A549 (cell line): ENCODE measurements at regions not wholly inside any gene's neighbourhood (a gene's known extent, or its start where the extent isn't known, plus 50 kb on each side); places are given as distances from the start of the nearest gene placed in this dataset.

Experiments used
- ATAC-seq, 2 experiments: fragments of 200-7000 bp in 1 of 2; fragments of >200 bp in 1 of 2; cut with Nextera tagmentation in 1 of 2; cut with Tn5 transposase in 1 of 2; 3 replicates each; pipeline versions ENCODE4 v1.8.0 to v1.9.1; 2018 to 2020; ENCODE audit warnings: mild to moderate bottlenecking in 1 of 2, moderate library complexity in 1 of 2
- CTCF ChIA-PET: fragments of 300-600 bp; sonication (Branson Sonifier 250); formaldehyde crosslinking; extraction: SDS; loops from one replicate; lab custom pipeline; 2021; ENCODE audit warnings: antibody characterized with exemption, inconsistent platforms; lab: Yijun Ruan, JAX
- POLR2A ChIA-PET: fragments of 350-600 bp; formaldehyde crosslinking; extraction: SDS; loops from one replicate; lab custom pipeline; 2021; ENCODE audit warnings: antibody characterized with exemption, inconsistent platforms; lab: Yijun Ruan, JAX
- DNase-seq, 2 experiments: peaks; one replicate each; pipeline versions ENCODE4 v3.0.0 to v3.0.0-alpha.2; 2011 to 2016; ENCODE audit warnings: low read depth in 1 of 2, low spot score in 1 of 2
- FAIRE-seq: peaks from 2 replicates; lab custom pipeline; 2011; peaks lifted over from hg19 to GRCh38; lab: Jason Lieb, UNC
- H3K27ac ChIP-seq, 2 experiments: fragments of >200 bp; sonication (Bioruptor Twin); formaldehyde crosslinking; 3 replicates each; pipeline ENCODE4 v1.5.1; 2016 to 2017
- H3K4me1 ChIP-seq: fragments of >200 bp; sonication (Bioruptor Twin); formaldehyde crosslinking; 3 replicates; pipeline ENCODE4 v1.6.1; 2016
- H3K4me2 ChIP-seq: fragments of >200 bp; sonication (Bioruptor Twin); formaldehyde crosslinking; 3 replicates; pipeline ENCODE4 v1.6.1; 2016
- H3K4me3 ChIP-seq: fragments of >200 bp; sonication (Bioruptor Twin); formaldehyde crosslinking; 3 replicates; pipeline ENCODE4 v1.5.1; 2016
- H3K9me3 ChIP-seq: fragments of >200 bp; sonication (Bioruptor Twin); formaldehyde crosslinking; 3 replicates; pipeline ENCODE4 v1.6.1; 2016
- CBX2 ChIP-seq: fragments of 200-600 bp; sonication (generic); IDR thresholded peaks from 2 replicates; pipeline ENCODE4 v1.6.1; 2016; ENCODE audit warnings: low read depth, mild to moderate bottlenecking, borderline replicate concordance
- FOSL2 ChIP-seq, 2 experiments: fragments of 450-650 bp in 1 of 2; fragments of >200 bp in 1 of 2; sonication (Bioruptor Twin) in 1 of 2; formaldehyde crosslinking; IDR thresholded peaks; 2 replicates each; pipeline versions ENCODE4 v1.5.0 to v1.6.1; 2016 to 2020; ENCODE audit warnings: mild to moderate bottlenecking in 1 of 2, moderate library complexity in 1 of 2
- GATA3 ChIP-seq: IDR thresholded peaks from 2 replicates; pipeline ENCODE4 v1.6.1; 2012; ENCODE audit warnings: borderline replicate concordance
- JUNB ChIP-seq: fragments of >200 bp; sonication (Bioruptor Twin); formaldehyde crosslinking; IDR thresholded peaks from 2 replicates; pipeline ENCODE4 v1.6.1; 2016
- KDM5A ChIP-seq: fragments of 200-600 bp; sonication (generic); IDR thresholded peaks from 2 replicates; pipeline ENCODE4 v1.6.1; 2016; ENCODE audit warnings: antibody characterized with exemption, mild to moderate bottlenecking
- MAZ ChIP-seq: fragments of 150-350 bp; IDR thresholded peaks from 2 replicates; pipeline ENCODE4 v1.6.1; 2014; ENCODE audit warnings: antibody characterized with exemption, low read depth, low read length, borderline replicate concordance
- RFX5 ChIP-seq: fragments of 450-650 bp; IDR thresholded peaks from 2 replicates; pipeline ENCODE4 v1.7.1; 2014; ENCODE audit warnings: antibody characterized with exemption, mild to moderate bottlenecking, moderate library complexity
- TP53 ChIP-seq: fragments of 250-450 bp; sonication (Bioruptor Pico); IDR thresholded peaks from 2 replicates; pipeline ENCODE4 v1.5.0; 2021; ENCODE audit warnings: mild to moderate bottlenecking, moderate library complexity
- ZC3H11A ChIP-seq: fragments of 450-650 bp; IDR thresholded peaks from 2 replicates; pipeline ENCODE4 v1.6.1; 2014; ENCODE audit warnings: antibody characterized with exemption, mild to moderate bottlenecking
- ZSCAN20 ChIP-seq: fragments of 250-450 bp; sonication (Bioruptor Pico); IDR thresholded peaks from 2 replicates; pipeline ENCODE4 v1.8.0; 2022; ENCODE audit warnings: mild to moderate bottlenecking, moderate library complexity
- WGBS: methylation state at CpG from one replicate; pipeline ENCODE4 v1.1.6; 2017; ENCODE audit errors: missing lambda C conversion rate; 5-methylcytosine and 5-hydroxymethylcytosine counted together
- TF ChIP-seq, protein P1 (sequence below): fragments of 250-450 bp; sonication (Bioruptor Pico); IDR thresholded peaks from 2 replicates; pipeline ENCODE4 v1.5.0; 2021; ENCODE audit warnings: mild to moderate bottlenecking, moderate library complexity, borderline replicate concordance
- TF ChIP-seq, protein P2 (sequence below): IDR thresholded peaks from 2 replicates; pipeline ENCODE4 v1.6.1; 2012
- TF ChIP-seq, protein P3 (sequence below): fragments of 200-600 bp; sonication (generic); IDR thresholded peaks from 2 replicates; pipeline ENCODE4 v1.6.1; 2016; ENCODE audit warnings: antibody characterized with exemption, mild to moderate bottlenecking, moderate library complexity

DNA sequence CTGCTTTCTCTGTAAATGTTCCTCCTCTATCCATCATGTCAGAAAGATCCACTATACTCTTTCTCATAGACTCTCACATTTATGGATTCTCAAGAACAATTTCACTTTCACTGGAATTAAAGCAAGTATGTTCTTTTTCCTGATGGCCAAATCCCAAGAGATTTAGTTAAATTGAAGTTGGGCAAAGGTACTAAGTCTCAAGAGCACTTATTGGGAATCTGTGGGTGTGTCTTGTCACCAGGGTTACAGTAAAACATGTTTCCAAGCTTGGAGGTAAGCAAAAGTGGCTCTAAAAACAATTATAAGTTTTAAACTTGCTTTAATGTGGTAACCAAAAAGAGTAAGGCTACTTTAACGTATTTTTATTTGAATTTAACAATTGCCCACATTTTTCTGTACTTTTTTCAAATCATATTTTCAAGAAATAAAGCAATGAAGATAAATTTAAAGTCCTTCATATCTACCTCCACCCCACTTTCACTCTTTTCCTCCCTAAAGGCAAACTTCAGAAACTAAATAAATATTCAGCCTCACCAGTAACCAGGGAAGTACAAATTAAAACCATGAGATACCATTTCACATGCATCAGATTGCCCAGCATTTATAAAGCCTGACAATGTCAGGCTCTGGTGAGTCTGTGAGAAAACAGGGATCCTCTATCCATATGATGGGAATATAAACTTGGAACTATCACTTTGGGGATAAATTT, 387.4 kb downstream of the CETN3 start (continued):
- TF ChIP-seq, protein P1, sequence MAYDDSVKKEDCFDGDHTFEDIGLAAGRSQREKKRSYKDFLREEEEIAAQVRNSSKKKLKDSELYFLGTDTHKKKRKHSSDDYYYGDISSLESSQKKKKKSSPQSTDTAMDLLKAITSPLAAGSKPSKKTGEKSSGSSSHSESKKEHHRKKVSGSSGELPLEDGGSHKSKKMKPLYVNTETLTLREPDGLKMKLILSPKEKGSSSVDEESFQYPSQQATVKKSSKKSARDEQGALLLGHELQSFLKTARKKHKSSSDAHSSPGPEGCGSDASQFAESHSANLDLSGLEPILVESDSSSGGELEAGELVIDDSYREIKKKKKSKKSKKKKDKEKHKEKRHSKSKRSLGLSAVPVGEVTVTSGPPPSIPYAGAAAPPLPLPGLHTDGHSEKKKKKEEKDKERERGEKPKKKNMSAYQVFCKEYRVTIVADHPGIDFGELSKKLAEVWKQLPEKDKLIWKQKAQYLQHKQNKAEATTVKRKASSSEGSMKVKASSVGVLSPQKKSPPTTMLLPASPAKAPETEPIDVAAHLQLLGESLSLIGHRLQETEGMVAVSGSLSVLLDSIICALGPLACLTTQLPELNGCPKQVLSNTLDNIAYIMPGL (CRISPR knock-in tag), result no peak
- TF ChIP-seq, protein P2, sequence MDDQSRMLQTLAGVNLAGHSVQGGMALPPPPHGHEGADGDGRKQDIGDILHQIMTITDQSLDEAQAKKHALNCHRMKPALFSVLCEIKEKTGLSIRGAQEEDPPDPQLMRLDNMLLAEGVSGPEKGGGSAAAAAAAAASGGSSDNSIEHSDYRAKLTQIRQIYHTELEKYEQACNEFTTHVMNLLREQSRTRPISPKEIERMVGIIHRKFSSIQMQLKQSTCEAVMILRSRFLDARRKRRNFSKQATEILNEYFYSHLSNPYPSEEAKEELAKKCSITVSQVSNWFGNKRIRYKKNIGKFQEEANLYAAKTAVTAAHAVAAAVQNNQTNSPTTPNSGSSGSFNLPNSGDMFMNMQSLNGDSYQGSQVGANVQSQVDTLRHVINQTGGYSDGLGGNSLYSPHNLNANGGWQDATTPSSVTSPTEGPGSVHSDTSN, result no peak

DNA sequence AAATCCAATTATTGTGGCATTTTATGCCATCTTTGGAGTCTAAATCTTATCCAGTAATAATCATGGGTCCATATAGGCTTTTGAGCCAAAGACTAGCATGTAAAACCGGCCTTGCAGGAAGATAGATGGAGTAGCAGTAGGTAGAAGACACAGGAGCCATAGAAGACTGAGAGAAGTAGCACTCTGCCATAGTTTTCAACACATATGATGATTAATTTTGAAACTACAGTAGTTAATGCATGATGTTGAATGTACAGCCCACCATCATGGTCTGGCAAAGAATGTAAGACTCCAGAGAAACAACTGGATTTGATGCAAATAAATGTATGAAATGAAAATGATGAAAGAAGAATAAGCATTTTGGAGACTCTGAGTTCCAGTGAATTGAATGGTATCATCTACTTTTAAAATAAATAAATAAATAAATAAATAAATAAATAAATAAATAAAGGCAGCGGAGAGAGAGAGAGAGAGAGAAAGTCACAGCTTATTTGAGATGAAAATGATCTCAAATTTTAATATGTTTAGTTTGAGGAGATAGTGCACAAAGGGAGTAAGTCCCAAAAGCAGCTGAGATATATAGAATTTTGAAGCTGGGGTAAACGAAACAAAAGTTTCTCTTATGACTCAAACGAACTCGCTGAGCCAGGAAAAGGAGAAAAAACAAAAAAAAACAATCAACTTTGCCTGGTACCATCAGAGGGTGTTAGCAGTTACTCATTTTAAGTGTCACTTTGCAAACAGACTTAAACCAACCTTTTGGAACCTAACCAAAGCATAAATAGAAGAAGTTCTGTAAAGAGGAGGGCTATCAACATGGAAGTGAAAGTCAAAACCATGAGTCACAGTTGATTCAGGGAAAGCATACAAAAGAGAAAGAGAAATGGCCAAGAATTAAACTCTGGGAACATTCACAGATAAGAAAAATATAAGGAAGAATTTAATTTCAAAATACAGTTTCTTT, 388.7 kb downstream of the CETN3 start:
- WGBS, result 5% methylated on average over 5 of the region's 5 CpGs
- ChIA-PET POLR2A (no interaction called here), CTCF (no interaction called here)
- Histone ChIP-seq H3K27ac (no peak overlapping the region), H3K4me1 (no peaks in the 10 kb centered on the region), H3K4me3 (peak overlapping the region; percentile 14; the same call in 1 of the 3 replicates), H3K4me2 (peak overlapping the region; percentile 50), H3K9me3 (no peaks in the 10 kb centered on the region)
- peak; percentile 40; the same call in 1 of the 2 replicates for TF ChIP-seq JUNB
- no peak for TF ChIP-seq ZSCAN20 (CRISPR knock-in tag)
- TF ChIP-seq KDM5A, result no peak
- TF ChIP-seq GATA3, result peak; percentile 33; the same call in 1 of the 2 replicates
- no peak for TF ChIP-seq RFX5
- TF ChIP-seq ZC3H11A, result peak; percentile 58
- TF ChIP-seq CBX2, result no peak
- TF ChIP-seq FOSL2 (IDR thresholded peaks at IDR 0.05), result 0 out of 2 replicates have a peak, but pooled peaks have one; percentile 27
- TF ChIP-seq FOSL2 (CRISPR knock-in tag; IDR thresholded peaks at IDR 0.05), result peak; percentile 58
- TF ChIP-seq TP53 (CRISPR knock-in tag), result no peak
- DNase-seq (peak in 1 of 2 experiments; percentile 36), ATAC-seq (peak in 1 of 2 experiments; percentile 57; a peak in 3 of 6 replicates), FAIRE-seq (no peak)

DNA sequence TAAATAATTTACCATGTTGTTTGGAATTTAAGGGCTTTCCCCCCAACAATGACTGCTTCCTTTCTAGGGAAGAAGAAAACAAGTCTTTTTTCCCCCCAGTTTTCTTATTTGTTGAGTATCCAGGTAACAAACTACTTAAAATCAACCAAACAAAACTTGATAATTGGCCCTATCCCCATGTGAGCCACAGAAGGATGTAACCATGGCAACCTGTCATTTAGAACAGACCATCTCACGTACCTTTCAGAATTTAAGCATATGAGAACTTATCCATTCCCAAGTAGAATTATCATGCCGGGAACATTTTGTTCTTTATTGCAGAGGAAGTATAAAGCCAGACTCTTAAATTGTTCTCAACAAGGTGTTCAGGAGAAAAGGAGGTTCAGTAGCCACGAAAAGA, 392.3 kb downstream of the CETN3 start:
- no peaks in the 10 kb centered on the region for H3K4me1 ChIP-seq
- H3K4me2 ChIP-seq, result no peak overlapping the region
- H3K27ac ChIP-seq, result no peak overlapping the region
- 17% methylated on average over 3 of the region's 3 CpGs for WGBS
- no peak for FAIRE-seq
- H3K4me3 ChIP-seq, result no peak overlapping the region
- ChIA-PET POLR2A (no interaction called here), CTCF (no interaction called here)
- TF ChIP-seq, protein P3, sequence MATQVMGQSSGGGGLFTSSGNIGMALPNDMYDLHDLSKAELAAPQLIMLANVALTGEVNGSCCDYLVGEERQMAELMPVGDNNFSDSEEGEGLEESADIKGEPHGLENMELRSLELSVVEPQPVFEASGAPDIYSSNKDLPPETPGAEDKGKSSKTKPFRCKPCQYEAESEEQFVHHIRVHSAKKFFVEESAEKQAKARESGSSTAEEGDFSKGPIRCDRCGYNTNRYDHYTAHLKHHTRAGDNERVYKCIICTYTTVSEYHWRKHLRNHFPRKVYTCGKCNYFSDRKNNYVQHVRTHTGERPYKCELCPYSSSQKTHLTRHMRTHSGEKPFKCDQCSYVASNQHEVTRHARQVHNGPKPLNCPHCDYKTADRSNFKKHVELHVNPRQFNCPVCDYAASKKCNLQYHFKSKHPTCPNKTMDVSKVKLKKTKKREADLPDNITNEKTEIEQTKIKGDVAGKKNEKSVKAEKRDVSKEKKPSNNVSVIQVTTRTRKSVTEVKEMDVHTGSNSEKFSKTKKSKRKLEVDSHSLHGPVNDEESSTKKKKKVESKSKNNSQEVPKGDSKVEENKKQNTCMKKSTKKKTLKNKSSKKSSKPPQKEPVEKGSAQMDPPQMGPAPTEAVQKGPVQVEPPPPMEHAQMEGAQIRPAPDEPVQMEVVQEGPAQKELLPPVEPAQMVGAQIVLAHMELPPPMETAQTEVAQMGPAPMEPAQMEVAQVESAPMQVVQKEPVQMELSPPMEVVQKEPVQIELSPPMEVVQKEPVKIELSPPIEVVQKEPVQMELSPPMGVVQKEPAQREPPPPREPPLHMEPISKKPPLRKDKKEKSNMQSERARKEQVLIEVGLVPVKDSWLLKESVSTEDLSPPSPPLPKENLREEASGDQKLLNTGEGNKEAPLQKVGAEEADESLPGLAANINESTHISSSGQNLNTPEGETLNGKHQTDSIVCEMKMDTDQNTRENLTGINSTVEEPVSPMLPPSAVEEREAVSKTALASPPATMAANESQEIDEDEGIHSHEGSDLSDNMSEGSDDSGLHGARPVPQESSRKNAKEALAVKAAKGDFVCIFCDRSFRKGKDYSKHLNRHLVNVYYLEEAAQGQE, result no peak
- TF ChIP-seq MAZ, result no peak
- DNase-seq, result no peak
- no peak for ATAC-seq
- H3K9me3 ChIP-seq, result no peaks in the 10 kb centered on the region
